ENCODE measurements at regions not wholly inside any gene's neighbourhood (a gene's known extent, or its start where the extent isn't known, plus 50 kb on each side); places are given as distances from the start of the nearest gene placed in this dataset.
"Not testable (repeated sequence)": the region's sequence is repeated elsewhere in the genome, so short reads cannot be mapped to it uniquely, and the experiment has no call there.

- DNase-seq (ENCODE audit: low read depth in 2 of 2): no peak
Measured at GRCh38 chr18:1480309-1480708, 575.6 kb downstream of the ADCYAP1 start.

- no peak for DNase-seq (ENCODE audit: low read depth in 2 of 2)
Measured at GRCh38 chr18:1481577-1481976, 576.9 kb downstream of the ADCYAP1 start.

- DNase-seq (ENCODE audit: low read depth in 2 of 2): no peak
Measured at GRCh38 chr18:1483385-1483784, 578.7 kb downstream of the ADCYAP1 start.

GRCh38 chr18:1487457-1487856, 582.8 kb downstream of the ADCYAP1 start:
- no peak for DNase-seq (ENCODE audit: low read depth in 2 of 2)

GRCh38 chr18:1488394-1488793, 583.7 kb downstream of the ADCYAP1 start:
- no peak for DNase-seq (ENCODE audit: low read depth in 2 of 2)

GRCh38 chr18:1488957-1489356, 584.3 kb downstream of the ADCYAP1 start:
- DNase-seq (ENCODE audit: low read depth in 2 of 2): no peak

- no peak for DNase-seq (ENCODE audit: low read depth in 2 of 2)
Measured at GRCh38 chr18:1495387-1495786, 590.7 kb downstream of the ADCYAP1 start.

- no peak for DNase-seq (ENCODE audit: low read depth in 2 of 2)
Measured at GRCh38 chr18:1496096-1496495, 591.4 kb downstream of the ADCYAP1 start.

- DNase-seq (ENCODE audit: low read depth in 2 of 2): no peak
Measured at GRCh38 chr18:1498216-1498615, 593.5 kb downstream of the ADCYAP1 start.

- no peak for DNase-seq (ENCODE audit: low read depth in 2 of 2)
Measured at GRCh38 chr18:1499265-1499664, 594.6 kb downstream of the ADCYAP1 start.

- no peak for DNase-seq (ENCODE audit: low read depth in 2 of 2)
Measured at GRCh38 chr18:1503847-1504246, 599.2 kb downstream of the ADCYAP1 start.

GRCh38 chr18:1505856-1506255, 601.2 kb downstream of the ADCYAP1 start:
- DNase-seq (ENCODE audit: low read depth in 2 of 2): no peak

- no peak for DNase-seq (ENCODE audit: low read depth in 2 of 2)
Measured at GRCh38 chr18:1510542-1511179, 606.0 kb downstream of the ADCYAP1 start.

- DNase-seq (ENCODE audit: low read depth in 2 of 2): no peak
Measured at GRCh38 chr18:1511619-1512311, 607.1 kb downstream of the ADCYAP1 start.

- peak; percentile 1 to 10 for DNase-seq (ENCODE audit: low read depth in 2 of 2)
Measured at GRCh38 chr18:1513519-1513918, 608.8 kb downstream of the ADCYAP1 start.

- DNase-seq (ENCODE audit: low read depth in 2 of 2): not testable (repeated sequence)
Measured at GRCh38 chr18:1521588-1522248, 617.0 kb downstream of the ADCYAP1 start.

- no peak for DNase-seq (ENCODE audit: low read depth in 2 of 2)
Measured at GRCh38 chr18:1522249-1522615, 617.6 kb downstream of the ADCYAP1 start.

- DNase-seq (ENCODE audit: low read depth in 2 of 2): no peak
Measured at GRCh38 chr18:1526991-1527390, 622.3 kb downstream of the ADCYAP1 start.

GRCh38 chr18:1527805-1528204, 623.1 kb downstream of the ADCYAP1 start:
- no peak for DNase-seq (ENCODE audit: low read depth in 2 of 2)

- DNase-seq (ENCODE audit: low read depth in 2 of 2): no peak
Measured at GRCh38 chr18:1528447-1528846, 623.8 kb downstream of the ADCYAP1 start.

- DNase-seq (ENCODE audit: low read depth in 2 of 2): no peak
Measured at GRCh38 chr18:1528964-1529509, 624.4 kb downstream of the ADCYAP1 start.

- no peak for DNase-seq (ENCODE audit: low read depth in 2 of 2)
Measured at GRCh38 chr18:1530650-1531049, 626.0 kb downstream of the ADCYAP1 start.

GRCh38 chr18:1539276-1539675, 634.6 kb downstream of the ADCYAP1 start:
- no peak for DNase-seq (ENCODE audit: low read depth in 2 of 2)

All from dermis microvascular lymphatic vessel endothelial cell (primary cell).